ENCODE measurements at regions not wholly inside any gene's neighbourhood (a gene's known extent, or its start where the extent isn't known, plus 50 kb on each side); places are given as distances from the start of the nearest gene placed in this dataset.

DNA sequence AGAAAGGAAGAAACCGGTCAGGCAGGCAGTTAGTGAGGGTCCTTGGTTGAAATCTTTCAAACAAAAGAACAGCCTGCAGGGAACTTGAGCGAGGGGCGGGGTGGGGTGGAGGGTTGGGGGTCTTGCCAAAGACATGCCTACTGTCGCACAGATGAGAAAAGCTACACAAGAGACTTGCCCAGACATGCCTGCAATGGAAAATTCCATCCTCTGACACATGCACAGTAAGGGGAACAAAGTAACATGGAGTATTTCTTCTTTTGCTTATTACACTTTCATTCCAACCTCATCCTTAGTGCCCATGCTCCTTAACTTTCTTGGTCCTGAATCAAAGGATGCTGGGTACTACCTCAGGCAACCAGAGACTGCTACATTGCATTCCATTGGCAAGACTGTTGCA lies 1491.2 kb downstream of the STIM2 start:
- Histone ChIP-seq H3K27ac (ENCODE audit: low read depth, low read length) (no peak overlapping the region), H3K9me3 (ENCODE audit: low read length) (no peaks in the 10 kb centered on the region), H3K4me1 (ENCODE audit: insufficient read depth, low read length) (no peaks in the 10 kb centered on the region), H3K4me3 (ENCODE audit: low read depth in 1 of 2, low read length in 2 of 2) (no peak overlapping the region), H3K9ac (ENCODE audit: low read length) (no peak overlapping the region), H3K36me3 (ENCODE audit: insufficient read depth, low read length) (no peaks in the 10 kb centered on the region), H3K27me3 (ENCODE audit: control insufficient read depth in 1 of 2, insufficient read depth in 2 of 2, low read length in 2 of 2) (no peaks in the 10 kb centered on the region)

DNA sequence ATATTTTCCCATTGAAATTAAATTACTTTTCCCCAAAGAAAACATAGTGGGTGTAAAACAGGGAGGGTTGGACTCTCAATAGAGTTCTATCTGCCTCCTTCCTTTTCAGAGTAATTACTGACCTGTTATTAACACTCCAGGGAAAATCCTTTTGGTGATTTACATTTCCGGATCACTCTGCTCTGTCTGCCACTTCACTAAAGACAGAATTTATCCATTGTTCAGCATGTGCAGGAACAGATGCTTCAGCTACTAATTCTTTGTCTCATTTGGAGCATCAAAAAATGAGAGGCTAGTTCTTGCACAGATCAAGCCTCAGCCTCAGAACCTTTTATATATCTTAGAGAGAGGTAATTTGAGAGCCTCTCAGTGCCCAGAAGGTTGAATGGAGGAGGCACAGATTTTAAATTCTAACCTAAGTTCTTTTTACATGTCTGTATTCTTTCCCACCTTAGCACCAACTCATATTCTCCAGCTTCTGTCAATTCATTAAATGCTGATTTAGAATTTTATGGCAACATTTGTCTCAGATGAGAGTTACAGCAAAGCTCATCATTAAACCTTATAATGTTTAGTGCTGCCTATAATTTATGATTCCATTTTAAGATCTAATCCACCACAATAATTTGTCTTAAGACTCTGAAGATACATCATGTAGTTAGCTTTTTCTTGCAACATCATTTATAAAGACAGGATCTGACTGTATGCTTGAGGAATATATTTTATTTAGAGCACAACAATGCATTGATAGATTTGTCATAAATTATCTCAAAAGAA lies 1494.4 kb downstream of the STIM2 start:
- Histone ChIP-seq H3K9ac (ENCODE audit: low read length) (no peak overlapping the region), H3K9me3 (ENCODE audit: low read length) (no peaks in the 10 kb centered on the region), H3K27ac (ENCODE audit: low read depth, low read length) (no peak overlapping the region), H3K4me3 (ENCODE audit: low read depth in 1 of 2, low read length in 2 of 2) (no peak overlapping the region), H3K36me3 (ENCODE audit: insufficient read depth, low read length) (no peaks in the 10 kb centered on the region), H3K4me1 (ENCODE audit: insufficient read depth, low read length) (no peaks in the 10 kb centered on the region), H3K27me3 (ENCODE audit: control insufficient read depth in 1 of 2, insufficient read depth in 2 of 2, low read length in 2 of 2) (no peaks in the 10 kb centered on the region)

DNA sequence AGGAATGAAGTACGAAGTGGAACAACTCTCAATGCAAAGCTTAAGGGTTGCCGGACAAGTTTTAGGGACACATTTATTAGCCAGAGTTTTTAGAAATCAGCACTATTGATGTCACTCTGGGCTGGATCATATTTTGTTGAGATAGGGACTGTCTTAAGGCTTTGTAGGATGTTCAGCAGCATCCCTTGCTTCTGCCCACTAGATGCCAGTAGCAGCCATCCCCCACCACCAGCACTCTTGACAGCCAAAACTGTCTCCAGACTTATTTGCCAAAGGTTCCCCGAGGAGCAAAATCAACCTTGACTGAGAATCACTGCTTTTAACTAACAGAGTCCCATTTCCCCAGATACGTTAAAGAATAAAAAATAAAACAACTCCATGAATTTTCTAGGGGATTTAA lies 1497.3 kb downstream of the STIM2 start:
- no peaks in the 10 kb centered on the region for H3K27me3 ChIP-seq (ENCODE audit: control insufficient read depth in 1 of 2, insufficient read depth in 2 of 2, low read length in 2 of 2)
- H3K4me3 ChIP-seq (ENCODE audit: low read depth in 1 of 2, low read length in 2 of 2) = no peak overlapping the region
- H3K4me1 ChIP-seq (ENCODE audit: insufficient read depth, low read length) = no peaks in the 10 kb centered on the region
- H3K27ac ChIP-seq (ENCODE audit: low read depth, low read length) = no peak overlapping the region
- no peaks in the 10 kb centered on the region for H3K36me3 ChIP-seq (ENCODE audit: insufficient read depth, low read length)
- no peak overlapping the region for H3K9ac ChIP-seq (ENCODE audit: low read length)
- no peaks in the 10 kb centered on the region for H3K9me3 ChIP-seq (ENCODE audit: low read length)

DNA sequence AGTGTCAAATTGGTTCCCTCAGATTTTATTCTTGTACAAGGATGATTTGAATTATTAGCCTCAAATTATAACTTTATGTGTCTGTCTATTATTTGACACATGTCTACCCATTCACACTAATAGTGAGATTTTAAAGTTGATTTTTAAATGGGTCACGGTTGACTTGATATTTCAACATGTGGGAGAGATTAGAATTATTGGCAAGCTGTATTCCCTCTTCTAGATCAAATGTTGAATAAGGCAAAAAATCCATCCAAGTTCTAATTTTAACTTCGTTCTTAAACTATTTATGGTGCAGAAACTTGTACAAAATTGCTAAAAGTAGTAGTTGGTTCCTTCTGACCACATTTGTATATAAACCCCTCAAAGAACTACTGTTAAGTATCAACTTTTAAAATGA lies 1498.0 kb downstream of the STIM2 start:
- Histone ChIP-seq H3K4me3 (ENCODE audit: low read depth in 1 of 2, low read length in 2 of 2) (no peak overlapping the region), H3K27me3 (ENCODE audit: control insufficient read depth in 1 of 2, insufficient read depth in 2 of 2, low read length in 2 of 2) (no peaks in the 10 kb centered on the region), H3K4me1 (ENCODE audit: insufficient read depth, low read length) (no peaks in the 10 kb centered on the region), H3K9ac (ENCODE audit: low read length) (no peak overlapping the region), H3K9me3 (ENCODE audit: low read length) (no peaks in the 10 kb centered on the region), H3K27ac (ENCODE audit: low read depth, low read length) (no peak overlapping the region), H3K36me3 (ENCODE audit: insufficient read depth, low read length) (no peaks in the 10 kb centered on the region)

DNA sequence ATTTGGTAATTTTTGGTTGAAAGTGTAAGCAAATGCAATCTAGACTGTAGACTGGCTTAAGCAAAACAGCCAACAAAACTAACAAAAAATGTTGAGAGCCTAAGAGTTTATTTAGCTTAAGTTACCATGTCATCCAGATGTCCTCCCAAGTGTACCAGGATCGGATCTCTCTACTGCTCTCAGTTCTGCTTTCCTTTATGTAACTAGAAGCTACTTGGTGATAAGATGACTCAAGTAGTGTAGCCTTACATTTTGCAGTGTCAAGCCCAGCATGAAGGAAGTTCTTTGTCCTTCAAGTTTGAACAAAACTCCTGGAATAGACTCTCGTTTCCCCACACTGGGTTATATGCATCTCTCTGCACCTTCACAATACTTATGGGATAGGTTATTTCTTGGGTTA lies 1500.0 kb downstream of the STIM2 start:
- H3K27ac ChIP-seq (ENCODE audit: low read depth, low read length) = no peak overlapping the region
- no peaks in the 10 kb centered on the region for H3K9me3 ChIP-seq (ENCODE audit: low read length)
- no peak overlapping the region for H3K4me3 ChIP-seq (ENCODE audit: low read depth in 1 of 2, low read length in 2 of 2)
- no peaks in the 10 kb centered on the region for H3K4me1 ChIP-seq (ENCODE audit: insufficient read depth, low read length)
- no peaks in the 10 kb centered on the region for H3K36me3 ChIP-seq (ENCODE audit: insufficient read depth, low read length)
- H3K9ac ChIP-seq (ENCODE audit: low read length) = no peak overlapping the region
- H3K27me3 ChIP-seq (ENCODE audit: control insufficient read depth in 1 of 2, insufficient read depth in 2 of 2, low read length in 2 of 2) = no peaks in the 10 kb centered on the region

DNA sequence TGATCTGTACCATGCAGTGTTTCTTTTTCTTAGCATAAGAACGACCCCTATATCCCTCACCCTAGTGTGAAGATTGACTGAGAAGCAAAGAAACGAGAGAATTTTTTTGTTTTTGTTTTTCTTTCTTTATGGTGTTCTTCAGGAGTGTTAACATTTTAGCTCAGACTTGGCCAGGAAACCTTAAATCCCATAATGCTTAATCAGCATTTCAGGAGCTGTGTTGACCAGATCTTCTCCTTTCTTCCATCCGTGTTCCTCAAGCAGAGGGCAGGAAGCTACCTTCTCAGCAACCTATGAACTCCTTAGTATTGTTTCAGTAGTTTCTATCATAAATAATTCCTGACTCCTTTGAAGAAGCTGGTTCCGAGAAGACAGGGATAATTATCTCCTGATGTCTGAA lies 1501.5 kb downstream of the STIM2 start:
- no peaks in the 10 kb centered on the region for H3K36me3 ChIP-seq (ENCODE audit: insufficient read depth, low read length)
- no peak overlapping the region for H3K27ac ChIP-seq (ENCODE audit: low read depth, low read length)
- H3K4me1 ChIP-seq (ENCODE audit: insufficient read depth, low read length) = no peaks in the 10 kb centered on the region
- no peak overlapping the region for H3K9ac ChIP-seq (ENCODE audit: low read length)
- no peaks in the 10 kb centered on the region for H3K9me3 ChIP-seq (ENCODE audit: low read length)
- H3K27me3 ChIP-seq (ENCODE audit: control insufficient read depth in 1 of 2, insufficient read depth in 2 of 2, low read length in 2 of 2) = no peaks in the 10 kb centered on the region
- no peak overlapping the region for H3K4me3 ChIP-seq (ENCODE audit: low read depth in 1 of 2, low read length in 2 of 2)

DNA sequence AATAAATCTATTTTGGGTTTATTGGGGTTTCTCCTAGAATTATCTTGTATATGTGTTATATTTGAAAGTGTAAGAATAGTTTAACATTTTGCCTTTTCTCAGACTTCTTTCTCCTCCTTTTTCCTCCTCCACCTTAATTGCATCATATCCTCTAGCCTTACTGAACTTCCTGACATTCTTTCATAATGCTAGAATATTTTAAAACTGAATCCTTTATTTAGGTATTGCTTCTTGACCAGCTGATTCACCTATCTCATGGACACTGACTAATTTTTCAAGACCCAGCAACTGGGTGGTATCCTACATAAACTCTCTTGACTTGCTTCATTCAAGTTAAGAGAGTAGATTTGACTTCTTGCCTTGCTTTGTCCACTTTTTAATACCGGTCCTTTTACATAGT lies 1508.9 kb downstream of the STIM2 start:
- H3K9ac ChIP-seq (ENCODE audit: low read length) = no peak overlapping the region
- no peaks in the 10 kb centered on the region for H3K27me3 ChIP-seq (ENCODE audit: control insufficient read depth in 1 of 2, insufficient read depth in 2 of 2, low read length in 2 of 2)
- H3K36me3 ChIP-seq (ENCODE audit: insufficient read depth, low read length) = no peaks in the 10 kb centered on the region
- H3K27ac ChIP-seq (ENCODE audit: low read depth, low read length) = no peak overlapping the region
- H3K9me3 ChIP-seq (ENCODE audit: low read length) = no peaks in the 10 kb centered on the region
- no peaks in the 10 kb centered on the region for H3K4me1 ChIP-seq (ENCODE audit: insufficient read depth, low read length)
- no peak overlapping the region for H3K4me3 ChIP-seq (ENCODE audit: low read depth in 1 of 2, low read length in 2 of 2)

DNA sequence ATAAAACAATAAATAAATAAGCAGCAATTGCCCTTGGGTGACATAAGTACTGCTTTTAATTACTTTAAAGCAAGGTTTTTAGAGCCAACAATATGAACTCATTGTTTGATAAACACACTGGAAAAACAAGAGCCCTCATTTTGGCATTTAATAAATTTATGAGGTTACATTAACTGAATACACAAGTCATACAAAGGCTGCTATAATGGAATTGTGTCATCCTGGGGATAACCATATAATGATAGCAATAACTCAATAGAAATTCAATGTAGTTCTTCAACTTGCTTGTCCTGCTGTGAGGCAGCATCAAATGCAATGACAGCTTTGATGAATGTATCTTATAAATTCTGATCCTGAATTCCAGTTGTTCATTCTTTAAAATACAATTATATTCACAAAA lies 1512.5 kb downstream of the STIM2 start:
- no peaks in the 10 kb centered on the region for H3K36me3 ChIP-seq (ENCODE audit: insufficient read depth, low read length)
- no peaks in the 10 kb centered on the region for H3K4me1 ChIP-seq (ENCODE audit: insufficient read depth, low read length)
- no peak overlapping the region for H3K27ac ChIP-seq (ENCODE audit: low read depth, low read length)
- no peaks in the 10 kb centered on the region for H3K27me3 ChIP-seq (ENCODE audit: control insufficient read depth in 1 of 2, insufficient read depth in 2 of 2, low read length in 2 of 2)
- no peak overlapping the region for H3K4me3 ChIP-seq (ENCODE audit: low read depth in 1 of 2, low read length in 2 of 2)
- no peaks in the 10 kb centered on the region for H3K9me3 ChIP-seq (ENCODE audit: low read length)
- H3K9ac ChIP-seq (ENCODE audit: low read length) = no peak overlapping the region

DNA sequence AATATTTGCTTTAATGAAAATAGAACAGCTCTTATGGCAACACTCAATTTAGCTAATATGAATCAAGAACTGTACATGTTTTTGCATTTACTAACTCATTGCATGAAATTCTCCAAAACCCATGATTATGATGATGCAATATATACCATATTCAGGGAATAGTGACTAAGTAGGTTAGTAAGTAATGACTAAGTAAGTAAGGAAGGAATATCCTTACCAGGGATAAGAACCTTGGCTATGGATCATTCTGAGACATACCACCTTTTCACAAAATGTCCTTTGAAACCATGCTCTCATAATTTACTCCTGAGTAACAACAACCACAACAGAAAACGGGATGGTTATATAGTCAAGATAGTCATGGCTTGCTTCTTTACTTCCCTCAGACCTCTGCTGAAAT lies 1513.0 kb downstream of the STIM2 start:
- H3K27ac ChIP-seq (ENCODE audit: low read depth, low read length) = no peak overlapping the region
- no peaks in the 10 kb centered on the region for H3K36me3 ChIP-seq (ENCODE audit: insufficient read depth, low read length)
- no peak overlapping the region for H3K4me3 ChIP-seq (ENCODE audit: low read depth in 1 of 2, low read length in 2 of 2)
- no peak overlapping the region for H3K9ac ChIP-seq (ENCODE audit: low read length)
- no peaks in the 10 kb centered on the region for H3K9me3 ChIP-seq (ENCODE audit: low read length)
- no peaks in the 10 kb centered on the region for H3K4me1 ChIP-seq (ENCODE audit: insufficient read depth, low read length)
- H3K27me3 ChIP-seq (ENCODE audit: control insufficient read depth in 1 of 2, insufficient read depth in 2 of 2, low read length in 2 of 2) = no peaks in the 10 kb centered on the region

DNA sequence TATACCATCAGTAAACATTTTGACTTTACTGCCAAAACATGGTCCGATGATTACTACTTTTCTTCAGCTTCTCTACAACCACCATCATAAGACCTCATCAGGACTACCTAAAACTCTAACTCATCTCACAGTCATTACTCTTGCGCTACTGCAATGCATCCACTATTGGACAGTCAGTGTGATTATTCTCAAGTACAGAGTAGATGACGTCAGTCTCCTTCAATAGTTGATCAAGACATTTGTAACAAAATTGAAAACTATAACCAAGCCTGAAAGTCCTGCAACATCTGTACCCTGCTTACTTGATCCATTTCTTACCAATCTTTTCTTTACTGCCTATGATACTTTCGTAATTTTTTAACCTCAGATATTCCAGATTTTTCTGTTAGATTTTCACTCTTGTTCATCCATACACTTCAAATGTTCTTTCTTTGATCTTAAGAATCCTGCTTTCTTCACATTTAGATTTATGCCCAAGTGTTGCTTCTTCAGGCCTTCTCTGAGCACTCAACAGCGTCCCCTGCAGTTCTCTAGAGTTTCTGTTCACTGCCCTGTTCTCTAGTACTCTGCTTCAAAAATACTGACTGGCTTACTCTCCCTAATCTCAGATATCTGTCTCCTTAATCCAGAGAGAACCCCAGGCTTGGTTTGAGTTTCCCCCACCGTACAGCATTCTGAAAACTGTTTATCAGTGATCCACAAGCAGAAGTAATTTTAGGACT lies 1517.6 kb downstream of the STIM2 start:
- Histone ChIP-seq H3K4me3 (ENCODE audit: low read depth in 1 of 2, low read length in 2 of 2) (no peak overlapping the region), H3K27me3 (ENCODE audit: control insufficient read depth in 1 of 2, insufficient read depth in 2 of 2, low read length in 2 of 2) (no peaks in the 10 kb centered on the region), H3K9me3 (ENCODE audit: low read length) (peaks cover 1% of the 10 kb centered on the region), H3K27ac (ENCODE audit: low read depth, low read length) (no peak overlapping the region), H3K9ac (ENCODE audit: low read length) (no peak overlapping the region), H3K4me1 (ENCODE audit: insufficient read depth, low read length) (no peaks in the 10 kb centered on the region), H3K36me3 (ENCODE audit: insufficient read depth, low read length) (no peaks in the 10 kb centered on the region)

DNA sequence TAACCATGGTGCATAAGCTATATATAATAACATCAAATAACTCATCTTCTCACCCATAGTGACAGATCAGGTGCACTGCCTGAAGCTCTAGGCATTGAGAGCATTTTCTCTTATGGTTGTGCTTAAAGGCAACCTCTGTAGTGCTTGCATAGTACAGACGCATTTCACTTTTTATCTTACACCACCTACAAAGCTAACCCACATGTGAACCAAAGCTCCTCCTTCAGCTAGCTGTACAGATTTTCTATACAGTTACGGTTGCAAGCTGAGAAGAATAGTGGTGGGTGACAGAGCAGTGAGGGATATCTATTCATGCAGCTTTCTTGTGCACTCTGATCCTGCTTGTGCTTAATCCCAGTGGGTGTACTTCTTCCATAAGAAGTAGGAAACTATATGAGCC lies 1525.2 kb downstream of the STIM2 start:
- H3K36me3 ChIP-seq (ENCODE audit: insufficient read depth, low read length) = no peaks in the 10 kb centered on the region
- peaks cover 3% of the 10 kb centered on the region for H3K9me3 ChIP-seq (ENCODE audit: low read length)
- H3K4me3 ChIP-seq (ENCODE audit: low read depth in 1 of 2, low read length in 2 of 2) = no peak overlapping the region

DNA sequence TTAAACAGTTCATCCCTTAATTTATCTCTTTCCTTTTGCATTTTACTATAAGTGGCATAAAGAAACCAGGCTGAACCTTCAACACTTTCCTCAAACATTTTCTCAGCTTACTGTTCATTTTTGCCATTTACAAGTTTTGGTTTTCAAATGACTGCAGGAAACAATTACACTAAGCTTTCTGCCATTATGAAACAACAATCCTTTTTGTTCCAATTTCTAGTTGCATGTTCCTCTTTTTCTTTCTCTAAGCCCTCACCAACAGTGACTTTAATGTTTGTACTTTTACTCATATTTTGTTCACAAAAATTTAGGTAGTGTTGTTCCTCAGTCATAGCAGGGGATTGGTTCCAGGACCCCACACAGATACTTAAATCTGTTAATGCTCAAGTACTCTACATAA lies 1526.1 kb downstream of the STIM2 start:
- Histone ChIP-seq H3K4me3 (ENCODE audit: low read depth in 1 of 2, low read length in 2 of 2) (no peak overlapping the region), H3K27ac (ENCODE audit: low read depth, low read length) (no peak overlapping the region), H3K36me3 (ENCODE audit: insufficient read depth, low read length) (no peaks in the 10 kb centered on the region), H3K4me1 (ENCODE audit: insufficient read depth, low read length) (no peaks in the 10 kb centered on the region), H3K27me3 (ENCODE audit: control insufficient read depth in 1 of 2, insufficient read depth in 2 of 2, low read length in 2 of 2) (no peaks in the 10 kb centered on the region), H3K9ac (ENCODE audit: low read length) (no peak overlapping the region), H3K9me3 (ENCODE audit: low read length) (peaks cover 3% of the 10 kb centered on the region)

More for the DNA sequence above, 1525.2 kb downstream of the STIM2 start:
- Histone ChIP-seq H3K9ac (ENCODE audit: low read length) (no peak overlapping the region), H3K27me3 (ENCODE audit: control insufficient read depth in 1 of 2, insufficient read depth in 2 of 2, low read length in 2 of 2) (no peaks in the 10 kb centered on the region), H3K27ac (ENCODE audit: low read depth, low read length) (no peak overlapping the region), H3K4me1 (ENCODE audit: insufficient read depth, low read length) (no peaks in the 10 kb centered on the region)

All from muscle layer of colon (tissue), 2 donors.